ENCODE measurements at regions not wholly inside any gene's neighbourhood (a gene's known extent, or its start where the extent isn't known, plus 50 kb on each side); places are given as distances from the start of the nearest gene placed in this dataset.
"Not testable (repeated sequence)": the region's sequence is repeated elsewhere in the genome, so short reads cannot be mapped to it uniquely, and the experiment has no call there.

GRCh38 chr5:121638126-121638525 is 213.6 kb upstream of the FTMT start:
- no peak for TF ChIP-seq CTCF (IDR thresholded peaks at IDR 0.05; ENCODE audit: control insufficient read depth, insufficient read depth, low read depth, low read length, missing control alignments)
- no peak overlapping the region for H3K4me3 ChIP-seq (ENCODE audit: control insufficient read depth, low read depth, low read length)
- DNase-seq (ENCODE audit: low read depth) = no peak

- H3K4me3 ChIP-seq (ENCODE audit: control insufficient read depth, low read depth, low read length) = no peak overlapping the region
- TF ChIP-seq CTCF (IDR thresholded peaks at IDR 0.05; ENCODE audit: control insufficient read depth, insufficient read depth, low read depth, low read length, missing control alignments) = no peak
- no peak for DNase-seq (ENCODE audit: low read depth)
Measured at GRCh38 chr5:121640298-121640697, 211.4 kb upstream of the FTMT start.

DNA sequence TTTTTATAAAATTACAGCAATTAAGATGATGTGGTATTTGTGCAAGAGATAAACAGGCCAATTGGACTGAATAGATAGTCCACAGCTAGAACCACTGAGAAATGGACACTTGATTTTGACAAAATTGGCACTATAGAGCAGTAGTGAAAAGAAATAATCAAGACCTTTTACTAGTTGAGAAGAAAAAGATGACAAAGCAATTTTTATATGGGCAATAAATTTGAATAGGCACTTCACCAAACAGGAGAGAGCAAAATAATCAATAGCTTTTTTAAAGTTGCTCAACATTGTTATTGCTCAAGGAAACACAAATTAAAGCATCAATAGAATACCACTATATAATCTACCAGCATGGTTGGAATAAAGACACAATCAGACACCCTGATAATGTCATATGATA is 193.5 kb upstream of the FTMT start:
- H3K4me3 ChIP-seq (ENCODE audit: control insufficient read depth, low read depth, low read length) = no peak overlapping the region
- no peak for TF ChIP-seq CTCF (IDR thresholded peaks at IDR 0.05; ENCODE audit: control insufficient read depth, insufficient read depth, low read depth, low read length, missing control alignments)
- no peak for DNase-seq (ENCODE audit: low read depth)

GRCh38 chr5:121660142-121660541 is 191.5 kb upstream of the FTMT start:
- DNase-seq (ENCODE audit: low read depth) = no peak
- TF ChIP-seq CTCF (IDR thresholded peaks at IDR 0.05; ENCODE audit: control insufficient read depth, insufficient read depth, low read depth, low read length, missing control alignments) = no peak
- no peak overlapping the region for H3K4me3 ChIP-seq (ENCODE audit: control insufficient read depth, low read depth, low read length)

GRCh38 chr5:121665542-121665941 is 186.1 kb upstream of the FTMT start:
- not testable (repeated sequence) for DNase-seq (ENCODE audit: low read depth)

GRCh38 chr5:121667292-121667691 is 184.4 kb upstream of the FTMT start:
- DNase-seq (ENCODE audit: low read depth) = no peak
- no peak for TF ChIP-seq CTCF (IDR thresholded peaks at IDR 0.05; ENCODE audit: control insufficient read depth, insufficient read depth, low read depth, low read length, missing control alignments)
- no peak overlapping the region for H3K4me3 ChIP-seq (ENCODE audit: control insufficient read depth, low read depth, low read length)

More at GRCh38 chr5:121665542-121665941, 186.1 kb upstream of the FTMT start:
- not testable (repeated sequence) for H3K4me3 ChIP-seq (ENCODE audit: control insufficient read depth, low read depth, low read length)

DNA sequence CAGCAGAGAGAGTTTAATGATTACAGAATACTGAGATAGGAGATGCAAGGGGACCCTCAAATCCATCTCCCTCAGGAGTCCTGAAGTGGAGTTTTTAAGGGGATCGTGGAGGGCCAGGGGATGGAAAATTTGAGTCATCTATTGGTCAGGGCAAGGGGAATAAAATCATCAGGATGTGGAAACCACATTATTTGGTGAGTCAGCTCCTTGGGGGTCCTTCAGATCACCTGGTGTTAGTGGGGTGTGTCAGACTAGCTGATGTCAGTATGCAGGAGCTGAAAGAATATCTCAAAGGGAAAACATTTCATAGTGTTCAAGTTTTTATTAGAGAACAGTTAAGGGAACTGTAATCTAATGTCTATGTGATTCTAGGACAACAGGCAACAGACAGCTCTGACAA is 183.0 kb upstream of the FTMT start:
- TF ChIP-seq CTCF (IDR thresholded peaks at IDR 0.05; ENCODE audit: control insufficient read depth, insufficient read depth, low read depth, low read length, missing control alignments) = no peak
- DNase-seq (ENCODE audit: low read depth) = no peak

More for the DNA sequence above, 183.0 kb upstream of the FTMT start:
- H3K4me3 ChIP-seq (ENCODE audit: control insufficient read depth, low read depth, low read length) = no peak overlapping the region

All from AG09309 (cell line).